ENCODE measurements at regions not wholly inside any gene's neighbourhood (a gene's known extent, or its start where the extent isn't known, plus 50 kb on each side); places are given as distances from the start of the nearest gene placed in this dataset.
A peak's percentile ranks its signal among the peaks of the same experiment; 100 is the strongest.

DNA sequence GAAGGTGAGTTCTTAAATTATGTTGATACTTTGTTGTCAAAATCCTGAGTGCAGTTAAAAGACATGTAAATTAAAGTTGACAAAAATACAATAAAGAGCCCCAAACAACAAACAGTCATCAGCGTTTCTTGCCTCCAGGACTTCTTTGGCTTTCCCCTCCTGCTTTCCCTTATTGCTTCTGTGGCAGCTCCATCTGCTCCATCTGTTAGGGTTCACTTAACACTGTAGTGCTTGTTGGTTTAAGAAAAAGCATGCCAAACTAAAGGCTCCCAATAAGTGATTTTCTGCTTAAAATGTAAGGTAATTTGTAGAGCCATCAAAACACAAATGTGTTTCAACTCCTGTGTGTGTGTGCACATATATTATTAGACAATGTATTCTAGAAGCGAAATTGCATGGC, 254.3 kb upstream of the GNAI1 start:
- Histone ChIP-seq H3K9me3 (ENCODE audit: insufficient read depth, low read depth, low read length) (no peaks in the 10 kb centered on the region), H4K12ac (ENCODE audit: low read depth, low read length) (no peak overlapping the region), H3K79me1 (ENCODE audit: low read length) (no peaks in the 10 kb centered on the region), H2BK12ac (ENCODE audit: low read length) (no peak overlapping the region), H3K4me2 (ENCODE audit: low read length) (no peak overlapping the region), H3K4ac (ENCODE audit: low read depth, low read length) (no peak overlapping the region), H2BK120ac (ENCODE audit: insufficient read depth, low read length, poor library complexity) (no peak overlapping the region), H3K4me1 (ENCODE audit: control insufficient read depth in 1 of 2, insufficient read depth in 2 of 2, low read length in 2 of 2) (no peaks in the 10 kb centered on the region), H3K27me3 (ENCODE audit: insufficient read depth, low read length) (no peaks in the 10 kb centered on the region), H3K36me3 (ENCODE audit: control insufficient read depth in 1 of 2, insufficient read depth in 2 of 2, low read length in 2 of 2) (no peaks in the 10 kb centered on the region), H3K4me3 (ENCODE audit: low read depth, low read length) (no peak overlapping the region), H3K14ac (ENCODE audit: low read length) (no peak overlapping the region), H2AFZ (ENCODE audit: insufficient read depth, low read length, poor library complexity) (no peak overlapping the region), H3K23ac (ENCODE audit: low read length) (no peak overlapping the region), H4K8ac (ENCODE audit: low read depth, low read length) (no peak overlapping the region), H2AK5ac (ENCODE audit: low read length) (no peak overlapping the region), H3K9ac (ENCODE audit: low read length) (no peak overlapping the region), H3K79me2 (ENCODE audit: control insufficient read depth, insufficient read depth, low read length, poor library complexity) (no peaks in the 10 kb centered on the region), H2BK5ac (ENCODE audit: low read depth, low read length, poor library complexity) (no peak overlapping the region), H3K27ac (ENCODE audit: low read depth, low read length) (no peak overlapping the region), H3K18ac (ENCODE audit: low read length) (no peak overlapping the region), H4K91ac (ENCODE audit: low read depth, low read length) (no peak overlapping the region)
- no CpG with 5 or more reads among the region's 2 CpGs for WGBS (ENCODE audit: extremely low coverage, insufficient coverage, insufficient read length)
- no peak for DNase-seq

DNA sequence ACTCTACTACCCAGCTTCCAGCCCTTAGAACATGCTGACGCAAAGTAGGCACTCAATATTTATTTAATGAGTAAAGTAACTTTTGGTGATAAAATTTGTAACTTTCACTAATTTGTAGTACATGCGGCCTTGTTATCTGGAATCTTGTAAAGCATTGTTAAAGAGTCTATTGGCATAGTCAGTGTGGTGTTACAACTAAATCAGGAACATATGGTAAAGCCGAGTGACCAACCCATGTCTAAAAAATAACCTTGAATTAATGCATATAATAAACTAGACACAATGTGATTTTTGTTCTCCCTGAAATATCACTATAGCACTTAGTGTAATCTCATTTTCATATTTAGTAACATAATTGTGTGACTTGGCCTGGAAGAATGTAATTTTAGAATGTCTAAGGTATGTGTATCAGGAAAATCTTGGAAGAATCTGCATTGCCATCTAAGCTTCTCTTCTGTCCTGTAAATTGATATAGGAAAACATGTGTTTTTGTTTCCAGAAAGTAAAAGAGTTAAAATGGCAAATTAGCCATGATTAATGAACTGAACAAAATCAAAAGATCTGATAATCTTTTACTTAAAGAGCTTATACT, 256.7 kb upstream of the GNAI1 start:
- Histone ChIP-seq H4K91ac (ENCODE audit: low read depth, low read length) (no peak overlapping the region), H3K79me2 (ENCODE audit: control insufficient read depth, insufficient read depth, low read length, poor library complexity) (no peaks in the 10 kb centered on the region), H3K23ac (ENCODE audit: low read length) (no peak overlapping the region), H3K36me3 (ENCODE audit: control insufficient read depth in 1 of 2, insufficient read depth in 2 of 2, low read length in 2 of 2) (no peaks in the 10 kb centered on the region), H3K79me1 (ENCODE audit: low read length) (no peaks in the 10 kb centered on the region), H3K4me2 (ENCODE audit: low read length) (no peak overlapping the region), H2BK120ac (ENCODE audit: insufficient read depth, low read length, poor library complexity) (no peak overlapping the region), H3K4me1 (ENCODE audit: control insufficient read depth in 1 of 2, insufficient read depth in 2 of 2, low read length in 2 of 2) (no peaks in the 10 kb centered on the region), H3K9ac (ENCODE audit: low read length) (no peak overlapping the region), H4K12ac (ENCODE audit: low read depth, low read length) (no peak overlapping the region), H3K27me3 (ENCODE audit: insufficient read depth, low read length) (no peaks in the 10 kb centered on the region), H2BK5ac (ENCODE audit: low read depth, low read length, poor library complexity) (no peak overlapping the region), H3K27ac (ENCODE audit: low read depth, low read length) (no peak overlapping the region), H3K4ac (ENCODE audit: low read depth, low read length) (no peak overlapping the region), H3K14ac (ENCODE audit: low read length) (no peak overlapping the region), H3K4me3 (ENCODE audit: low read depth, low read length) (no peak overlapping the region), H2BK12ac (ENCODE audit: low read length) (no peak overlapping the region), H2AFZ (ENCODE audit: insufficient read depth, low read length, poor library complexity) (no peak overlapping the region), H4K8ac (ENCODE audit: low read depth, low read length) (no peak overlapping the region), H3K9me3 (ENCODE audit: insufficient read depth, low read depth, low read length) (no peaks in the 10 kb centered on the region), H2AK5ac (ENCODE audit: low read length) (no peak overlapping the region), H3K18ac (ENCODE audit: low read length) (no peak overlapping the region)
- DNase-seq = peak in 1 of 2 donors; percentile 61
- no CpG with 5 or more reads among the region's 3 CpGs for WGBS (ENCODE audit: extremely low coverage, insufficient coverage, insufficient read length)

DNA sequence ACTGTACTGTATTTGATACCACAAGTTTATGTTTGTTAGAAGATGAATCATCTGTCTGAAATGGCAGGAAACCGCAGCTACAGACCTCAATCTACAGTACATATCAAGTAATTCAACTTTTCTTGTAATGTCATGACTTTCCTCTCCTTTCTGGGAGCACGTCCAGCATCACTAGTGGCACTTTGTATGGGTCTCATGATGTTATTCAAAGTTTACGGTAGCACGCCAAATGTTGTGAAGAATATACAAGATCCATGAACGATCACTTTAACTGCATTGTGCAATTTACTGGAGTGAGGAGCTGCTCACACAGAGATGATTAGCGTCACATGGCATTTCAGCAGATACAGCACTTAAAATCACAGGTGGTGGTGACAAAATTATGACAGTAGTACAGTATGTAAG, 257.8 kb upstream of the GNAI1 start:
- no CpG with 5 or more reads among the region's 6 CpGs for WGBS (ENCODE audit: extremely low coverage, insufficient coverage, insufficient read length)

DNA sequence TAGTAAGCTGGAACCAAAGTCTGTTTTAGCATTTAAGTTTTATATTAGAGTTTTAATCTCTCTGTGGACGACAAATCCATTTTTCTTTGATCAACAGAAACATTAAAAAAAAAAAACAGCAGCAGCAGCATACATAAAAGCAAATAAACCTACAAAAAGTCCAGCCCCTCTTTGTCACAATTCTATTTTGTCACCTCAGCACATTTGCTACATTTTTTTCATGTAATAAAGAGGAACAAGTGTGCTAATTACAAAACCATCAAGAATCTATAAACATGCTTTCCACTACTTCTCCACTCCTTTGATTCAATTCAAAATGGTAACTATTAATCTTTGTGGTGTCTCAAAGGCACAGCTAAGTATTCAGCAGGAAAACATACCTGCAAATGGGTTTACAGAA, 259.8 kb upstream of the GNAI1 start:
- WGBS (ENCODE audit: extremely low coverage, insufficient coverage, insufficient read length) = no CpG with 5 or more reads among the region's 1 CpG
- no peak for DNase-seq
- Histone ChIP-seq H3K79me2 (ENCODE audit: control insufficient read depth, insufficient read depth, low read length, poor library complexity) (no peaks in the 10 kb centered on the region), H3K9me3 (ENCODE audit: insufficient read depth, low read depth, low read length) (no peaks in the 10 kb centered on the region), H3K79me1 (ENCODE audit: low read length) (no peaks in the 10 kb centered on the region), H4K91ac (ENCODE audit: low read depth, low read length) (no peak overlapping the region), H3K23ac (ENCODE audit: low read length) (no peak overlapping the region), H3K4ac (ENCODE audit: low read depth, low read length) (no peak overlapping the region), H2BK12ac (ENCODE audit: low read length) (no peak overlapping the region), H4K8ac (ENCODE audit: low read depth, low read length) (no peak overlapping the region), H3K36me3 (ENCODE audit: control insufficient read depth in 1 of 2, insufficient read depth in 2 of 2, low read length in 2 of 2) (no peaks in the 10 kb centered on the region), H4K12ac (ENCODE audit: low read depth, low read length) (no peak overlapping the region), H3K18ac (ENCODE audit: low read length) (no peak overlapping the region), H3K14ac (ENCODE audit: low read length) (no peak overlapping the region), H3K27me3 (ENCODE audit: insufficient read depth, low read length) (no peaks in the 10 kb centered on the region), H3K4me3 (ENCODE audit: low read depth, low read length) (no peak overlapping the region), H3K4me2 (ENCODE audit: low read length) (no peak overlapping the region), H2AFZ (ENCODE audit: insufficient read depth, low read length, poor library complexity) (no peak overlapping the region), H2AK5ac (ENCODE audit: low read length) (no peak overlapping the region), H3K4me1 (ENCODE audit: control insufficient read depth in 1 of 2, insufficient read depth in 2 of 2, low read length in 2 of 2) (no peaks in the 10 kb centered on the region), H3K27ac (ENCODE audit: low read depth, low read length) (no peak overlapping the region), H2BK120ac (ENCODE audit: insufficient read depth, low read length, poor library complexity) (no peak overlapping the region), H3K9ac (ENCODE audit: low read length) (no peak overlapping the region), H2BK5ac (ENCODE audit: low read depth, low read length, poor library complexity) (no peak overlapping the region)

More for the DNA sequence above, 257.8 kb upstream of the GNAI1 start:
- H3K4me1 ChIP-seq (ENCODE audit: control insufficient read depth in 1 of 2, insufficient read depth in 2 of 2, low read length in 2 of 2) = no peaks in the 10 kb centered on the region
- H3K79me2 ChIP-seq (ENCODE audit: control insufficient read depth, insufficient read depth, low read length, poor library complexity) = no peaks in the 10 kb centered on the region
- no peak overlapping the region for H4K8ac ChIP-seq (ENCODE audit: low read depth, low read length)
- no peak overlapping the region for H4K12ac ChIP-seq (ENCODE audit: low read depth, low read length)
- no peaks in the 10 kb centered on the region for H3K36me3 ChIP-seq (ENCODE audit: control insufficient read depth in 1 of 2, insufficient read depth in 2 of 2, low read length in 2 of 2)
- no peaks in the 10 kb centered on the region for H3K79me1 ChIP-seq (ENCODE audit: low read length)
- H4K91ac ChIP-seq (ENCODE audit: low read depth, low read length) = no peak overlapping the region
- H3K4me2 ChIP-seq (ENCODE audit: low read length) = no peak overlapping the region
- H3K23ac ChIP-seq (ENCODE audit: low read length) = no peak overlapping the region
- no peak overlapping the region for H2AK5ac ChIP-seq (ENCODE audit: low read length)
- no peak overlapping the region for H2AFZ ChIP-seq (ENCODE audit: insufficient read depth, low read length, poor library complexity)
- no peak overlapping the region for H2BK5ac ChIP-seq (ENCODE audit: low read depth, low read length, poor library complexity)
- H3K14ac ChIP-seq (ENCODE audit: low read length) = no peak overlapping the region
- no peak overlapping the region for H2BK12ac ChIP-seq (ENCODE audit: low read length)
- H3K18ac ChIP-seq (ENCODE audit: low read length) = no peak overlapping the region
- DNase-seq = peak in 1 of 2 donors; percentile 30
- no peak overlapping the region for H2BK120ac ChIP-seq (ENCODE audit: insufficient read depth, low read length, poor library complexity)
- no peaks in the 10 kb centered on the region for H3K27me3 ChIP-seq (ENCODE audit: insufficient read depth, low read length)
- H3K27ac ChIP-seq (ENCODE audit: low read depth, low read length) = no peak overlapping the region
- H3K4ac ChIP-seq (ENCODE audit: low read depth, low read length) = no peak overlapping the region
- H3K9ac ChIP-seq (ENCODE audit: low read length) = no peak overlapping the region
- H3K9me3 ChIP-seq (ENCODE audit: insufficient read depth, low read depth, low read length) = no peaks in the 10 kb centered on the region
- H3K4me3 ChIP-seq (ENCODE audit: low read depth, low read length) = no peak overlapping the region

All from trophoblast cell (in vitro differentiated cells and primary cell).